NT2/D1 (cell line): ENCODE measurements at regions not wholly inside any gene's neighbourhood (a gene's known extent, or its start where the extent isn't known, plus 50 kb on each side); places are given as distances from the start of the nearest gene placed in this dataset.

Experiments used
- DNase-seq: peaks from one replicate; pipeline ENCODE4 v3.0.0-alpha.2; 2011; ENCODE audit warnings: low read depth, low spot score
- H3K27me3 ChIP-seq: 2 replicates; pipeline ENCODE4 v1.6.0; 2011; ENCODE audit warnings: mild to moderate bottlenecking; ENCODE audit not compliant: insufficient read length, insufficient read depth
- H3K36me3 ChIP-seq: 2 replicates; pipeline ENCODE4 v1.6.1; 2011; ENCODE audit warnings: mild to moderate bottlenecking, low read length, mixed read lengths; ENCODE audit not compliant: insufficient read depth, insufficient read length
- H3K4me1 ChIP-seq: 2 replicates; pipeline ENCODE4 v1.5.1; 2011; ENCODE audit not compliant: insufficient read depth, insufficient read length
- H3K4me3 ChIP-seq: 2 replicates; pipeline ENCODE4 v1.5.1; 2011; ENCODE audit warnings: low read depth; ENCODE audit not compliant: insufficient read length
- H3K9ac ChIP-seq: 2 replicates; pipeline ENCODE4 v1.6.0; 2011; ENCODE audit warnings: low read depth; ENCODE audit not compliant: insufficient read length
- H3K9me3 ChIP-seq: 2 replicates; pipeline ENCODE4 v1.5.1; 2011; ENCODE audit warnings: mild to moderate bottlenecking, low read length; ENCODE audit not compliant: insufficient read depth
- SUZ12 ChIP-seq: IDR thresholded peaks from 2 replicates; pipeline ENCODE4 v1.6.1; 2011; ENCODE audit not compliant: insufficient read length, insufficient read depth; ENCODE audit errors: extremely low read depth
- YY1 ChIP-seq: IDR thresholded peaks from 2 replicates; pipeline ENCODE4 v1.6.1; 2011; ENCODE audit not compliant: insufficient read length, insufficient read depth
- ZNF274 ChIP-seq: IDR thresholded peaks from 2 replicates; pipeline ENCODE4 v1.6.1; 2011; ENCODE audit warnings: mild to moderate bottlenecking, low read depth, low read length

GRCh38 chr7:84589012-84589411, 394.4 kb upstream of the SEMA3A start:
- no peak overlapping the region for H3K4me3 ChIP-seq
- H3K9me3 ChIP-seq, result no peaks in the 10 kb centered on the region
- DNase-seq, result no peak
- no peaks in the 10 kb centered on the region for H3K27me3 ChIP-seq
- no peak for TF ChIP-seq YY1
- no peak for TF ChIP-seq ZNF274
- no peak for TF ChIP-seq SUZ12
- H3K36me3 ChIP-seq, result no peaks in the 10 kb centered on the region
- no peaks in the 10 kb centered on the region for H3K4me1 ChIP-seq
- no peak overlapping the region for H3K9ac ChIP-seq

GRCh38 chr7:84583331-84583730, 388.7 kb upstream of the SEMA3A start:
- Histone ChIP-seq H3K4me1 (no peaks in the 10 kb centered on the region), H3K4me3 (no peak overlapping the region), H3K9me3 (no peaks in the 10 kb centered on the region), H3K36me3 (no peaks in the 10 kb centered on the region), H3K9ac (no peak overlapping the region), H3K27me3 (no peaks in the 10 kb centered on the region)
- no peak for DNase-seq
- TF ChIP-seq ZNF274, result no peak
- no peak for TF ChIP-seq YY1
- TF ChIP-seq SUZ12, result no peak

GRCh38 chr7:84582747-84583146, 388.2 kb upstream of the SEMA3A start:
- H3K4me1 ChIP-seq, result no peaks in the 10 kb centered on the region
- no peak overlapping the region for H3K4me3 ChIP-seq
- H3K9me3 ChIP-seq, result no peaks in the 10 kb centered on the region
- H3K36me3 ChIP-seq, result no peaks in the 10 kb centered on the region
- no peaks in the 10 kb centered on the region for H3K27me3 ChIP-seq
- no peak overlapping the region for H3K9ac ChIP-seq
- TF ChIP-seq SUZ12, result no peak
- no peak for TF ChIP-seq ZNF274
- no peak for TF ChIP-seq YY1
- DNase-seq, result no peak

- no peak for TF ChIP-seq SUZ12
- no peak for TF ChIP-seq ZNF274
- TF ChIP-seq YY1, result no peak
- H3K4me1 ChIP-seq, result no peaks in the 10 kb centered on the region
- no peaks in the 10 kb centered on the region for H3K36me3 ChIP-seq
- no peak overlapping the region for H3K9ac ChIP-seq
- no peaks in the 10 kb centered on the region for H3K27me3 ChIP-seq
- DNase-seq, result no peak
- no peak overlapping the region for H3K4me3 ChIP-seq
- no peaks in the 10 kb centered on the region for H3K9me3 ChIP-seq
Measured at GRCh38 chr7:84578825-84579224, 384.2 kb upstream of the SEMA3A start.

GRCh38 chr7:84568781-84569180, 374.2 kb upstream of the SEMA3A start:
- Histone ChIP-seq H3K4me1 (no peaks in the 10 kb centered on the region), H3K9me3 (no peaks in the 10 kb centered on the region), H3K27me3 (no peaks in the 10 kb centered on the region), H3K36me3 (no peaks in the 10 kb centered on the region), H3K9ac (no peak overlapping the region), H3K4me3 (no peak overlapping the region)
- DNase-seq, result no peak
- TF ChIP-seq SUZ12, result no peak
- TF ChIP-seq YY1, result no peak
- TF ChIP-seq ZNF274, result no peak

GRCh38 chr7:84565345-84566074, 370.9 kb upstream of the SEMA3A start:
- no peak for DNase-seq
- no peaks in the 10 kb centered on the region for H3K9me3 ChIP-seq
- H3K36me3 ChIP-seq, result no peaks in the 10 kb centered on the region
- no peaks in the 10 kb centered on the region for H3K27me3 ChIP-seq
- H3K4me3 ChIP-seq, result no peak overlapping the region
- no peak overlapping the region for H3K9ac ChIP-seq
- H3K4me1 ChIP-seq, result no peaks in the 10 kb centered on the region
- no peak for TF ChIP-seq YY1
- TF ChIP-seq SUZ12, result no peak
- TF ChIP-seq ZNF274, result no peak

- TF ChIP-seq SUZ12 (no peak), YY1 (no peak), ZNF274 (no peak)
- Histone ChIP-seq H3K9ac (no peak overlapping the region), H3K27me3 (no peaks in the 10 kb centered on the region), H3K4me1 (no peaks in the 10 kb centered on the region), H3K4me3 (no peak overlapping the region), H3K9me3 (no peaks in the 10 kb centered on the region), H3K36me3 (no peaks in the 10 kb centered on the region)
- no peak for DNase-seq
Measured at GRCh38 chr7:84553711-84554110, 359.1 kb upstream of the SEMA3A start.

- no peak for DNase-seq
- Histone ChIP-seq H3K9ac (no peak overlapping the region), H3K4me3 (no peak overlapping the region), H3K9me3 (no peaks in the 10 kb centered on the region), H3K27me3 (no peaks in the 10 kb centered on the region), H3K36me3 (no peaks in the 10 kb centered on the region), H3K4me1 (no peaks in the 10 kb centered on the region)
- TF ChIP-seq YY1 (no peak), ZNF274 (no peak), SUZ12 (no peak)
Measured at GRCh38 chr7:84549409-84549808, 354.8 kb upstream of the SEMA3A start.
